ENCODE measurements at regions not wholly inside any gene's neighbourhood (a gene's known extent, or its start where the extent isn't known, plus 50 kb on each side); places are given as distances from the start of the nearest gene placed in this dataset.

GRCh38 chr3:28109829-28110228 lies 131.6 kb upstream of the CMC1 start:
- no peak for DNase-seq

GRCh38 chr3:28110869-28111268 lies 130.6 kb upstream of the CMC1 start:
- no peak for DNase-seq

GRCh38 chr3:28114893-28115292 lies 126.5 kb upstream of the CMC1 start:
- no peak for DNase-seq

- DNase-seq: no peak
These were observed 126.1 kb upstream of the CMC1 start for GRCh38 chr3:28115316-28115715.

- no peak for DNase-seq
These were observed 123.8 kb upstream of the CMC1 start for GRCh38 chr3:28117598-28117997.

- no peak for DNase-seq
These were observed 123.3 kb upstream of the CMC1 start for GRCh38 chr3:28118087-28118486.

GRCh38 chr3:28122227-28122626 lies 119.2 kb upstream of the CMC1 start:
- no peak for DNase-seq

- no peak for DNase-seq
These were observed 116.5 kb upstream of the CMC1 start for GRCh38 chr3:28124882-28125281.

- no peak for DNase-seq
These were observed 116.1 kb upstream of the CMC1 start for GRCh38 chr3:28125342-28125741.

GRCh38 chr3:28130836-28131235 lies 110.6 kb upstream of the CMC1 start:
- no peak for DNase-seq

- no peak for DNase-seq
These were observed 108.5 kb upstream of the CMC1 start for GRCh38 chr3:28132941-28133340.

- DNase-seq: no peak
These were observed 107.2 kb upstream of the CMC1 start for GRCh38 chr3:28134198-28134597.

GRCh38 chr3:28134792-28135375 lies 106.5 kb upstream of the CMC1 start:
- no peak for DNase-seq

- DNase-seq: no peak
These were observed 104.7 kb upstream of the CMC1 start for GRCh38 chr3:28136607-28137216.

GRCh38 chr3:28138043-28138610 lies 103.3 kb upstream of the CMC1 start:
- no peak for DNase-seq

GRCh38 chr3:28139288-28139687 lies 102.1 kb upstream of the CMC1 start:
- DNase-seq: no peak

GRCh38 chr3:28139967-28140634 lies 101.3 kb upstream of the CMC1 start:
- no peak for DNase-seq

- DNase-seq: no peak
These were observed 100.8 kb upstream of the CMC1 start for GRCh38 chr3:28140664-28141063.

GRCh38 chr3:28149960-28150359 lies 91.5 kb upstream of the CMC1 start:
- DNase-seq: no peak

- DNase-seq: no peak
These were observed 90.8 kb upstream of the CMC1 start for GRCh38 chr3:28150465-28151206.

- DNase-seq: no peak
These were observed 90.2 kb upstream of the CMC1 start for GRCh38 chr3:28151207-28151550.

- no peak for DNase-seq
These were observed 89.7 kb upstream of the CMC1 start for GRCh38 chr3:28151608-28152228.

- DNase-seq: no peak
These were observed 85.8 kb upstream of the CMC1 start for GRCh38 chr3:28155631-28156030.

Data from SHP77 (cell line).